Heart right ventricle (tissue), 16 donors: ENCODE measurements at regions not wholly inside any gene's neighbourhood (a gene's known extent, or its start where the extent isn't known, plus 50 kb on each side); places are given as distances from the start of the nearest gene placed in this dataset.

Source experiments
- ATAC-seq, 8 donors: fragments of 200-7000 bp; cut with Tn5 transposase; one replicate each; pipeline ENCODE4 v1.9.1; 2020; ENCODE audit warnings: mild to moderate bottlenecking in 8 of 8, moderate library complexity in 8 of 8, moderate number of reproducible peaks in 1 of 8
- DNase-seq, 2 donors: peaks; one replicate each; pipeline ENCODE4 v3.0.0-alpha.2; 2020
- H3K27ac ChIP-seq, 10 donors: fragments of 200-600 bp; sonication (generic) in 2 of 10; one replicate each; pipeline versions ENCODE4 v1.5.0 to v1.8.0; 2020 to 2022; ENCODE audit warnings: mild to moderate bottlenecking in 3 of 10
- H3K27me3 ChIP-seq, 7 donors: fragments of 200-600 bp; one replicate each; pipeline ENCODE4 v1.8.0; 2021 to 2022; ENCODE audit warnings: mild to moderate bottlenecking in 2 of 7
- H3K36me3 ChIP-seq, 9 donors: fragments of 200-600 bp; sonication (generic) in 1 of 9; one replicate each; pipeline versions ENCODE4 v1.5.0 to v1.8.0; 2020 to 2022; ENCODE audit warnings: mild to moderate bottlenecking in 2 of 9
- H3K4me1 ChIP-seq, 9 donors: fragments of 200-600 bp; sonication (generic) in 1 of 9; one replicate each; pipeline versions ENCODE4 v1.5.0 to v1.8.0; 2020 to 2022; ENCODE audit warnings: mild to moderate bottlenecking in 4 of 9
- H3K4me3 ChIP-seq, 10 donors: fragments of 200-600 bp; sonication (generic) in 2 of 10; one replicate each; pipeline versions ENCODE4 v1.5.0 to v1.8.0; 2020 to 2022; ENCODE audit warnings: mild to moderate bottlenecking in 7 of 10, moderate library complexity in 2 of 10
- H3K9me3 ChIP-seq, 11 donors: fragments of 200-600 bp in 10 of 11; sonication (generic) in 2 of 11; one replicate each; pipeline versions ENCODE4 v1.5.0 to v1.8.0; 2013 to 2022; ENCODE audit warnings: mild to moderate bottlenecking in 2 of 11, control low read depth in 1 of 11, moderate library complexity in 1 of 11
- WGBS, 2 donors: extraction: QIAGEN DNeasy Blood & Tissue Kit; methylation state at CpG; one replicate each; pipeline ENCODE4 v1.1.7; 2013; ENCODE audit warnings: inconsistent platforms in 1 of 2; 5-methylcytosine and 5-hydroxymethylcytosine counted together
- intact Hi-C, 10 donors: fragments of 100-400 bp; cut with DNase I; formaldehyde crosslinking; loops; one replicate each; pipeline versions ENCODE4 v1.11.1 to v1.14.2; 2022
- TF ChIP-seq, protein P1 (sequence below), 9 donors: fragments of 200-600 bp; sonication (generic) in 2 of 9; IDR thresholded peaks; one replicate each; pipeline versions ENCODE4 v1.5.0 to v1.8.0; 2021 to 2022; ENCODE audit warnings: antibody characterized with exemption in 9 of 9, mild to moderate bottlenecking in 5 of 9, moderate library complexity in 1 of 9
- donor health status: Arrhythmogenic right ventricular cardiomyopathy.
- donor health status: ischemic (EF 13 %, LVEDD 7.1; RV severe dilation, severe dysfunction).
- donor health status: healthy with polysubstance abuse.
- donor health status: DM: no; HTN: yes; CAD: no.
- donor health status: DM: no; HTN: no; CAD: no.
- donor health status: ischemic (EF 25% LVEDD 6.9; RV normal size, moderate dysfunction).
- donor health status: ischemic (EF 25% LVEDD 5.7; RV mildly dilated, moderate dysfunction).
- donor health status: healthy.
- donor health status: DM: yes; HTN: yes; CAD: no.
- donor health status: Ischemic cardiomyopathy.
- donor health status: ischemic (EF 35%, LVEDD 5.7; RV mildly dilated, moderate dysfunction).
- donor health status: nonischemic (EF 11% LVEDD 7.7; RV severe dilation, severe dysfunction).
- donor health status: DM: yes; HTN: yes; CAD: no.
- donor health status: PGD.
- donor health status: ischemic (EF 29% LVEDD 5.4; RV normal size, mild dysfunction).
- donor health status: nonischemic (EF 23%, LVEDD 6.1; RV moderate dilation, normal function).

GRCh38 chr7:132666071-132666773 lies 90.0 kb upstream of the PLXNA4 start:
- Histone ChIP-seq H3K36me3 (no peaks in the 10 kb centered on the region), H3K4me3 (no peak overlapping the region), H3K9me3 (no peaks in the 10 kb centered on the region), H3K27ac (peak overlapping the region in 1 of 10 donors; percentile 11), H3K4me1 (peaks cover 0 to 11% (median 0%) of the 10 kb centered on the region in 9 donors), H3K27me3 (no peaks in the 10 kb centered on the region)
- TF ChIP-seq, protein P1, sequence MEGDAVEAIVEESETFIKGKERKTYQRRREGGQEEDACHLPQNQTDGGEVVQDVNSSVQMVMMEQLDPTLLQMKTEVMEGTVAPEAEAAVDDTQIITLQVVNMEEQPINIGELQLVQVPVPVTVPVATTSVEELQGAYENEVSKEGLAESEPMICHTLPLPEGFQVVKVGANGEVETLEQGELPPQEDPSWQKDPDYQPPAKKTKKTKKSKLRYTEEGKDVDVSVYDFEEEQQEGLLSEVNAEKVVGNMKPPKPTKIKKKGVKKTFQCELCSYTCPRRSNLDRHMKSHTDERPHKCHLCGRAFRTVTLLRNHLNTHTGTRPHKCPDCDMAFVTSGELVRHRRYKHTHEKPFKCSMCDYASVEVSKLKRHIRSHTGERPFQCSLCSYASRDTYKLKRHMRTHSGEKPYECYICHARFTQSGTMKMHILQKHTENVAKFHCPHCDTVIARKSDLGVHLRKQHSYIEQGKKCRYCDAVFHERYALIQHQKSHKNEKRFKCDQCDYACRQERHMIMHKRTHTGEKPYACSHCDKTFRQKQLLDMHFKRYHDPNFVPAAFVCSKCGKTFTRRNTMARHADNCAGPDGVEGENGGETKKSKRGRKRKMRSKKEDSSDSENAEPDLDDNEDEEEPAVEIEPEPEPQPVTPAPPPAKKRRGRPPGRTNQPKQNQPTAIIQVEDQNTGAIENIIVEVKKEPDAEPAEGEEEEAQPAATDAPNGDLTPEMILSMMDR (IDR thresholded peaks at IDR 0.05), result no peak
- intact Hi-C loops, result no loop called here
- no peak for DNase-seq
- 65 to 80% methylated on average over 3 of the region's 3 CpGs for WGBS, 2 donors
- ATAC-seq, result no peak

- DNase-seq (no peak), ATAC-seq (no peak)
- WGBS, 2 donors, result 69 to 77% methylated on average over 9 of the region's 9 CpGs
- intact Hi-C loops, result no loop called here
- no peak overlapping the region for H3K27ac ChIP-seq
- H3K36me3 ChIP-seq, result no peaks in the 10 kb centered on the region
- TF ChIP-seq, protein P1 (IDR thresholded peaks at IDR 0.05), result peak in 8 of 9 donors; percentile 36 to 50 (median 44)
- peaks cover 0 to 11% (median 0%) of the 10 kb centered on the region in 11 donors for H3K9me3 ChIP-seq
- H3K4me1 ChIP-seq, result peaks cover 0 to 20% (median 8%) of the 10 kb centered on the region in 9 donors
- no peaks in the 10 kb centered on the region for H3K27me3 ChIP-seq
- no peak overlapping the region for H3K4me3 ChIP-seq
Measured at GRCh38 chr7:132656846-132657776, 80.8 kb upstream of the PLXNA4 start.

DNA sequence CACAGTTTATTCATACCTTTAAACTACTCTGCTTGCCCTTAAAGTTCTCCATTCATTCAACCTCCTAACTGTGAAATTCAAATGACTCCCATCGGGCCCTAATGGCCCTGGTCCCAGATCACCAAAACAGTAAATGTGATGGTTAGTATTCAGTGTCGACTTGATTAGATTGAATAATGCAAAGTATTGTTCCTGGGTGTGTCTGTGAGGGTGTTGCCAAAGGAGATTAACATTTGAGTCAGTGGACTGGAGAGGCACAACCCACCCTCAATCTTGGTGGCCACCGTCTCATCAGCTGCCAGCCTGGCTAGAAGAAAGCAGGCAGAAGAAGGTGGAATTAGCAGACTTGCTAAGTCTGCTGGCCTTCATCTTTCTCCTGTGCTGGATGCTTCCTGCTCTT lies 80.1 kb upstream of the PLXNA4 start:
- intact Hi-C loops, result no loop called here

More for the DNA sequence above, 80.1 kb upstream of the PLXNA4 start:
- H3K4me1 ChIP-seq, result peaks cover 0 to 20% (median 8%) of the 10 kb centered on the region in 9 donors
- no peak overlapping the region for H3K4me3 ChIP-seq
- WGBS, 2 donors, result 71 to 79% methylated on average over 3 of the region's 3 CpGs
- DNase-seq (no peak), ATAC-seq (no peak)
- no peak overlapping the region for H3K27ac ChIP-seq
- TF ChIP-seq, protein P1 (IDR thresholded peaks at IDR 0.05), result no peak
- no peaks in the 10 kb centered on the region for H3K36me3 ChIP-seq
- no peaks in the 10 kb centered on the region for H3K27me3 ChIP-seq
- H3K9me3 ChIP-seq, result peaks cover 0 to 11% (median 0%) of the 10 kb centered on the region in 11 donors
